Heart left ventricle (tissue), 13 donors: ENCODE measurements at regions not wholly inside any gene's neighbourhood (a gene's known extent, or its start where the extent isn't known, plus 50 kb on each side); places are given as distances from the start of the nearest gene placed in this dataset.

Experiments used
- CTCF ChIP-seq, 12 donors: fragments of 200-600 bp; sonication (generic) in 4 of 12; IDR thresholded peaks; one replicate each; pipeline versions ENCODE4 v1.5.0 to v1.8.0; 2018 to 2022; ENCODE audit warnings: antibody characterized with exemption in 12 of 12, mild to moderate bottlenecking in 5 of 12
- POLR2A ChIP-seq, 2 donors: fragments of 450-650 bp; IDR thresholded peaks; one replicate each; pipeline ENCODE4 v1.6.1; 2017; ENCODE audit warnings: antibody characterized with exemption in 2 of 2, mild to moderate bottlenecking in 2 of 2, moderate library complexity in 2 of 2
- donor health status: ischemic (EF 13 %, LVEDD 7.1; RV severe dilation, severe dysfunction).
- donor health status: DM: no; HTN: yes; CAD: no.
- donor health status: DM: no; HTN: no; CAD: no.
- donor health status: ischemic (EF 25% LVEDD 6.9; RV normal size, moderate dysfunction).
- donor health status: ischemic (EF 25% LVEDD 5.7; RV mildly dilated, moderate dysfunction).
- donor health status: ischemic (EF 35%, LVEDD 5.7; RV mildly dilated, moderate dysfunction).
- donor health status: nonischemic (EF 11% LVEDD 7.7; RV severe dilation, severe dysfunction).
- donor health status: DM: yes; HTN: yes; CAD: no.
- donor health status: PGD.
- donor health status: ischemic (EF 29% LVEDD 5.4; RV normal size, mild dysfunction).
- donor health status: nonischemic (EF 23%, LVEDD 6.1; RV moderate dilation, normal function).

- TF ChIP-seq POLR2A (IDR thresholded peaks at IDR 0.05) (no peak), CTCF (IDR thresholded peaks at IDR 0.05) (no peak)
These were observed 160.7 kb upstream of the PCDH7 start for GRCh38 chr4:30559481-30559880.
